Adrenal gland (tissue), 5 donors: ENCODE measurements at regions not wholly inside any gene's neighbourhood (a gene's known extent, or its start where the extent isn't known, plus 50 kb on each side); places are given as distances from the start of the nearest gene placed in this dataset.

Experiments used
- CTCF ChIP-seq, 6 experiments: fragments of 450-650 bp in 4 of 6; fragments of 200-600 bp in 2 of 6; sonication (generic) in 1 of 6; IDR thresholded peaks; 1 replicate in 5 of 6; 2 replicates in 1 of 6; pipeline versions ENCODE4 v1.5.1 to v1.8.0; 2016 to 2021; ENCODE audit warnings: antibody characterized with exemption in 6 of 6, mild to moderate bottlenecking in 2 of 6, moderate library complexity in 1 of 6
- POLR2A ChIP-seq, 2 donors: fragments of 450-650 bp; IDR thresholded peaks; one replicate each; pipeline ENCODE4 v1.6.1; 2017; ENCODE audit warnings: antibody characterized with exemption in 2 of 2, mild to moderate bottlenecking in 2 of 2, moderate library complexity in 1 of 2
- donor health status: DM: no; HTN: no; CAD: no.

- no peak for TF ChIP-seq POLR2A (IDR thresholded peaks at IDR 0.05)
- TF ChIP-seq CTCF (IDR thresholded peaks at IDR 0.05): no peak
Measured at GRCh38 chr3:65210026-65210814, 522.4 kb upstream of the ADAMTS9 start.
